ENCODE measurements at regions not wholly inside any gene's neighbourhood (a gene's known extent, or its start where the extent isn't known, plus 50 kb on each side); places are given as distances from the start of the nearest gene placed in this dataset.
"Not testable (repeated sequence)": the region's sequence is repeated elsewhere in the genome, so short reads cannot be mapped to it uniquely, and the experiment has no call there.

DNA sequence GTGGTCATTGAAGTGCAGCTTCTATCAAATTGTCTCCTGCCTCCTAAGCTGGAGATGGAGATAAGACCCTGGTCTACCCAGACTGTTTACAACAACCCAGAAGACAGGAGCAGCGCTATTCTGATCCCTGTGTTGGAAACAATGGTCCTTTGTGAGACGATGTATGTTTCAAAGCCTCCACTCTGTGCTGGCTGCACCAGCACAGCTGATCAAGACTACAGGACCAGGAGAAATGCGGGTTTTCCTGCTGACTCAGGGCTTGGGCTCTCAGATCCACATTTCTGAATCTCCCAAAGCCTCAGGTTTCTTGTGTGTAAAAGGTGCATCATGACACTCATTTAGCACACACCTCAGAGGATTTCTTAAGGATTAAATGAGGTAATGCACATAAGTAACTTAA, 92.0 kb downstream of the POU3F3 start:
- Histone ChIP-seq H3K9ac (ENCODE audit: insufficient read depth, low read length) (no peak overlapping the region), H2AFZ (ENCODE audit: low read length) (no peak overlapping the region), H3K9me3 (ENCODE audit: control insufficient read depth, insufficient read depth, low read depth, low read length) (no peaks in the 10 kb centered on the region), H3K79me2 (ENCODE audit: control insufficient read depth, insufficient read depth, low read length) (no peaks in the 10 kb centered on the region), H3K36me3 (ENCODE audit: control insufficient read depth, insufficient read depth, low read length) (no peaks in the 10 kb centered on the region), H3K4me1 (ENCODE audit: control insufficient read depth, extremely low read depth, insufficient read depth, low read length) (no peaks in the 10 kb centered on the region), H4K20me1 (ENCODE audit: control insufficient read depth, extremely low read depth, insufficient read depth, low read length) (no peaks in the 10 kb centered on the region), H3K27me3 (ENCODE audit: control insufficient read depth, insufficient read depth, low read length) (no peaks in the 10 kb centered on the region), H3K4me3 (replicated peaks in 1 of 4; ENCODE audit: control extremely low read depth in 1 of 4, insufficient read depth in 1 of 4, low read depth in 3 of 4, low read length in 4 of 4) (no peak overlapping the region), H3K4me2 (ENCODE audit: extremely low read depth, insufficient read depth, low read length) (no peak overlapping the region), H3K27ac (ENCODE audit: insufficient read depth, low read length) (no peak overlapping the region)
- TF ChIP-seq EZH2 (IDR thresholded peaks at IDR 0.05; ENCODE audit: low read length, missing control alignments) = no peak
- TF ChIP-seq, protein P1, sequence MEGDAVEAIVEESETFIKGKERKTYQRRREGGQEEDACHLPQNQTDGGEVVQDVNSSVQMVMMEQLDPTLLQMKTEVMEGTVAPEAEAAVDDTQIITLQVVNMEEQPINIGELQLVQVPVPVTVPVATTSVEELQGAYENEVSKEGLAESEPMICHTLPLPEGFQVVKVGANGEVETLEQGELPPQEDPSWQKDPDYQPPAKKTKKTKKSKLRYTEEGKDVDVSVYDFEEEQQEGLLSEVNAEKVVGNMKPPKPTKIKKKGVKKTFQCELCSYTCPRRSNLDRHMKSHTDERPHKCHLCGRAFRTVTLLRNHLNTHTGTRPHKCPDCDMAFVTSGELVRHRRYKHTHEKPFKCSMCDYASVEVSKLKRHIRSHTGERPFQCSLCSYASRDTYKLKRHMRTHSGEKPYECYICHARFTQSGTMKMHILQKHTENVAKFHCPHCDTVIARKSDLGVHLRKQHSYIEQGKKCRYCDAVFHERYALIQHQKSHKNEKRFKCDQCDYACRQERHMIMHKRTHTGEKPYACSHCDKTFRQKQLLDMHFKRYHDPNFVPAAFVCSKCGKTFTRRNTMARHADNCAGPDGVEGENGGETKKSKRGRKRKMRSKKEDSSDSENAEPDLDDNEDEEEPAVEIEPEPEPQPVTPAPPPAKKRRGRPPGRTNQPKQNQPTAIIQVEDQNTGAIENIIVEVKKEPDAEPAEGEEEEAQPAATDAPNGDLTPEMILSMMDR (conservative IDR thresholded peaks at IDR 0.05 in 1 of 2, IDR thresholded peaks at IDR 0.05 in 1 of 2; ENCODE audit: low read depth in 1 of 2, low read length in 2 of 2) = no peak
- DNase-seq (ENCODE audit: low read depth in 2 of 2) = no peak

- not testable (repeated sequence) for H3K27ac ChIP-seq (ENCODE audit: insufficient read depth, low read length); H3K9me3 ChIP-seq (ENCODE audit: control insufficient read depth, insufficient read depth, low read depth, low read length); H3K4me1 ChIP-seq (ENCODE audit: control insufficient read depth, extremely low read depth, insufficient read depth, low read length); H2AFZ ChIP-seq (ENCODE audit: low read length); H3K4me3 ChIP-seq (replicated peaks in 1 of 4; ENCODE audit: control extremely low read depth in 1 of 4, insufficient read depth in 1 of 4, low read depth in 3 of 4, low read length in 4 of 4); H3K4me2 ChIP-seq (ENCODE audit: extremely low read depth, insufficient read depth, low read length); DNase-seq (ENCODE audit: low read depth in 2 of 2); H3K36me3 ChIP-seq (ENCODE audit: control insufficient read depth, insufficient read depth, low read length); H4K20me1 ChIP-seq (ENCODE audit: control insufficient read depth, extremely low read depth, insufficient read depth, low read length); H3K9ac ChIP-seq (ENCODE audit: insufficient read depth, low read length); H3K79me2 ChIP-seq (ENCODE audit: control insufficient read depth, insufficient read depth, low read length); H3K27me3 ChIP-seq (ENCODE audit: control insufficient read depth, insufficient read depth, low read length)
These were observed 90.4 kb upstream of the MRPS9 start for GRCh38 chr2:104947456-104947855.

DNA sequence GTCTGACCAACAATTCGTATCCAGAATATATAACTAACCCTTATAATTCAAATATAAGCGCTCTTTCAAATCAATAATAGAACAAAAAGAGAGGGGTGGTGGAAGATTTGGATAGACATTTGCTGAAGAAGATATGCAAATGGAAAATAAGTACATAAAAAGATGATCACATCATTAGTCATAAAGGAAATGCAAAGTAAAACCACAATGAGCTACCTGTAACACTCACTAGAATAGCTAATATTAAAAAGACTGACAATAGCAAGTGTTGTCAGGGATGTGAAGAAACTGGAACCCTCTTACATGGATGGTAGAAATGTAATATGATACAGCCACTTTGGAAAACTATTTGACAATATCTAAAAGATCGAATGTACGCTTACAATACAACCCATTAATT, 84.9 kb upstream of the MRPS9 start:
- TF ChIP-seq, protein P1 (conservative IDR thresholded peaks at IDR 0.05 in 1 of 2, IDR thresholded peaks at IDR 0.05 in 1 of 2; ENCODE audit: low read depth in 1 of 2, low read length in 2 of 2) = no peak
- no peak for TF ChIP-seq EZH2 (IDR thresholded peaks at IDR 0.05; ENCODE audit: low read length, missing control alignments)
- no peak for DNase-seq (ENCODE audit: low read depth in 2 of 2)

More for the DNA sequence above, 84.9 kb upstream of the MRPS9 start:
- Histone ChIP-seq H3K27me3 (ENCODE audit: control insufficient read depth, insufficient read depth, low read length) (no peaks in the 10 kb centered on the region), H2AFZ (ENCODE audit: low read length) (no peak overlapping the region), H3K4me3 (replicated peaks in 1 of 4; ENCODE audit: control extremely low read depth in 1 of 4, insufficient read depth in 1 of 4, low read depth in 3 of 4, low read length in 4 of 4) (no peak overlapping the region), H3K79me2 (ENCODE audit: control insufficient read depth, insufficient read depth, low read length) (no peaks in the 10 kb centered on the region), H3K27ac (ENCODE audit: insufficient read depth, low read length) (no peak overlapping the region), H3K4me2 (ENCODE audit: extremely low read depth, insufficient read depth, low read length) (no peak overlapping the region), H4K20me1 (ENCODE audit: control insufficient read depth, extremely low read depth, insufficient read depth, low read length) (no peaks in the 10 kb centered on the region), H3K9me3 (ENCODE audit: control insufficient read depth, insufficient read depth, low read depth, low read length) (no peaks in the 10 kb centered on the region), H3K4me1 (ENCODE audit: control insufficient read depth, extremely low read depth, insufficient read depth, low read length) (no peaks in the 10 kb centered on the region), H3K36me3 (ENCODE audit: control insufficient read depth, insufficient read depth, low read length) (no peaks in the 10 kb centered on the region), H3K9ac (ENCODE audit: insufficient read depth, low read length) (no peak overlapping the region)

All from fibroblast of lung (primary cell).